Stimulated activated naive CD4-positive, alpha-beta T cell (primary cell): ENCODE measurements at regions not wholly inside any gene's neighbourhood (a gene's known extent, or its start where the extent isn't known, plus 50 kb on each side); places are given as distances from the start of the nearest gene placed in this dataset.
"Not testable (repeated sequence)": the region's sequence is repeated elsewhere in the genome, so short reads cannot be mapped to it uniquely, and the experiment has no call there.

Experiments
- DNase-seq, 6 experiments: peaks; one replicate each; lab custom pipeline; 2025; lab: John Stamatoyannopoulos, UW

- DNase-seq = no peak
These were observed 92.4 kb upstream of the HS3ST2 start for GRCh38 chr16:22721511-22722100.

- DNase-seq = not testable (repeated sequence)
These were observed 91.1 kb upstream of the HS3ST2 start for GRCh38 chr16:22722551-22723541.

- DNase-seq = no peak
These were observed 87.1 kb upstream of the HS3ST2 start for GRCh38 chr16:22726868-22727267.

- DNase-seq = no peak
These were observed 86.4 kb upstream of the HS3ST2 start for GRCh38 chr16:22727285-22728166.

GRCh38 chr16:22728167-22728836 lies 85.7 kb upstream of the HS3ST2 start:
- DNase-seq = no peak

- no peak for DNase-seq
These were observed 81.6 kb upstream of the HS3ST2 start for GRCh38 chr16:22732400-22732799.

- no peak for DNase-seq
These were observed 81.0 kb upstream of the HS3ST2 start for GRCh38 chr16:22732959-22733358.

GRCh38 chr16:22734368-22734767 lies 79.6 kb upstream of the HS3ST2 start:
- DNase-seq = no peak

- DNase-seq = no peak
These were observed 77.2 kb upstream of the HS3ST2 start for GRCh38 chr16:22736791-22737190.

GRCh38 chr16:22739077-22739476 lies 74.9 kb upstream of the HS3ST2 start:
- DNase-seq = no peak

- DNase-seq = no peak
These were observed 70.6 kb upstream of the HS3ST2 start for GRCh38 chr16:22743401-22743800.

- no peak for DNase-seq
These were observed 62.8 kb upstream of the HS3ST2 start for GRCh38 chr16:22751104-22751667.

GRCh38 chr16:22751685-22752084 lies 62.3 kb upstream of the HS3ST2 start:
- DNase-seq = no peak

- no peak for DNase-seq
These were observed 60.5 kb upstream of the HS3ST2 start for GRCh38 chr16:22753451-22753850.

GRCh38 chr16:22754577-22754976 lies 59.4 kb upstream of the HS3ST2 start:
- no peak for DNase-seq

GRCh38 chr16:22757202-22757601 lies 56.8 kb upstream of the HS3ST2 start:
- no peak for DNase-seq

- no peak for DNase-seq
These were observed 51.5 kb upstream of the HS3ST2 start for GRCh38 chr16:22762486-22762885.

- no peak for DNase-seq
These were observed 50.4 kb upstream of the HS3ST2 start for GRCh38 chr16:22763437-22764080.
